K562 (cell line): ENCODE measurements at regions not wholly inside any gene's neighbourhood (a gene's known extent, or its start where the extent isn't known, plus 50 kb on each side); places are given as distances from the start of the nearest gene placed in this dataset.

Experiments used
- ATAC-seq: fragments of 200-7000 bp; cut with Tn5 transposase; 3 replicates; pipeline ENCODE4 v1.9.1; 2020; ENCODE audit warnings: moderate library complexity
- BruUV-seq: library from RNA; stranded (reverse); fragments of 400-500 nt; replicated peaks from 2 replicates; lab custom pipeline; 2021; lab: Mats Ljungman, UMichigan
- CTCF ChIA-PET: fragments of 300-600 bp; formaldehyde crosslinking; extraction: SDS; loops from one replicate; lab custom pipeline; 2021; ENCODE audit warnings: low intra/inter-chr PET ratio; lab: Yijun Ruan, JAX
- POLR2A ChIA-PET: fragments of 300-600, 350-650 bp; sonication (Branson Sonifier 250); formaldehyde crosslinking; extraction: SDS; loops from one replicate; lab custom pipeline; 2021; ENCODE audit warnings: antibody characterized with exemption, inconsistent platforms; lab: Yijun Ruan, JAX
- DNase-seq, 4 experiments: peaks; one replicate each; pipeline versions ENCODE4 v3.0.0 to v3.0.0-alpha.2; 2011 to 2018; ENCODE audit warnings: low spot score in 3 of 4, mixed read lengths in 3 of 4; ENCODE audit errors: extremely low read depth in 1 of 4
- FAIRE-seq: peaks from 2 replicates; lab custom pipeline; 2011; peaks lifted over from hg19 to GRCh38; lab: Jason Lieb, UNC
- H2AFZ ChIP-seq: 2 replicates; pipeline ENCODE4 v1.6.0; 2011; ENCODE audit warnings: low read depth, low read length, control low read depth, inconsistent platforms
- H3K27ac ChIP-seq: fragments of 200-600 bp; 3 replicates; pipeline ENCODE4 v1.8.0; 2011; ENCODE audit warnings: low read depth, mild to moderate bottlenecking, control low read depth, inconsistent platforms, low read length, moderate library complexity, mixed read lengths; ENCODE audit errors: extremely low read depth
- H3K27me3 ChIP-seq, 2 experiments: fragments of 300-600 bp in 1 of 2; 2 replicates in 1 of 2; 3 replicates in 1 of 2; pipeline versions ENCODE4 v1.6.0 to v1.8.0; 2011; ENCODE audit warnings: inconsistent platforms in 2 of 2, low read length in 2 of 2, mild to moderate bottlenecking in 1 of 2, mixed read lengths in 1 of 2, moderate library complexity in 1 of 2; ENCODE audit not compliant: control insufficient read depth in 2 of 2, insufficient read depth in 2 of 2
- H3K36me3 ChIP-seq: fragments of 300-600 bp; 3 replicates; pipeline ENCODE4 v1.8.0; 2011; ENCODE audit warnings: mild to moderate bottlenecking, low read length, inconsistent platforms; ENCODE audit not compliant: control insufficient read depth, insufficient read depth
- H3K4me1 ChIP-seq, 2 experiments: fragments of 200-600 bp in 1 of 2; replicated peaks in 1 of 2; 2 replicates in 1 of 2; 3 replicates in 1 of 2; pipeline versions ENCODE4 v1.5.1 to v1.8.0; 2011; ENCODE audit warnings: inconsistent platforms in 2 of 2, low read length in 2 of 2, mild to moderate bottlenecking in 1 of 2, mixed read lengths in 1 of 2, moderate library complexity in 1 of 2; ENCODE audit not compliant: control insufficient read depth in 2 of 2, insufficient read depth in 2 of 2
- H3K4me2 ChIP-seq: 2 replicates; pipeline ENCODE4 v1.6.1; 2011; ENCODE audit warnings: low read length, control low read depth, inconsistent platforms, mixed read lengths; ENCODE audit not compliant: insufficient read depth
- H3K4me3 ChIP-seq: fragments of 200-600 bp; sonication (generic), shearing (Covaris generic); 2 replicates; pipeline ENCODE4 v1.5.1; 2016; ENCODE audit warnings: control low read depth, inconsistent platforms
- H3K79me2 ChIP-seq: fragments of 200-600 bp; 3 replicates; pipeline ENCODE4 v1.8.0; 2011; ENCODE audit warnings: low read length, inconsistent platforms; ENCODE audit not compliant: control insufficient read depth, insufficient read depth
- H3K9ac ChIP-seq, 2 experiments: 2 replicates each; pipeline versions ENCODE4 v1.6.0 to v1.6.1; 2011; ENCODE audit warnings: low read depth in 2 of 2, low read length in 2 of 2, control low read depth in 1 of 2, inconsistent platforms in 1 of 2, mild to moderate bottlenecking in 1 of 2, mixed read lengths in 1 of 2; ENCODE audit not compliant: insufficient read depth in 1 of 2
- H3K9me1 ChIP-seq: one replicate; pipeline ENCODE4 v1.6.0; 2011; ENCODE audit warnings: inconsistent platforms, mild to moderate bottlenecking, low read length, moderate library complexity; ENCODE audit not compliant: control insufficient read depth, insufficient read depth
- H3K9me3 ChIP-seq: replicated peaks from 2 replicates; pipeline ENCODE4 v1.5.1; 2011; ENCODE audit warnings: low read depth, low read length, inconsistent platforms; ENCODE audit not compliant: control insufficient read depth, insufficient read depth
- H4K20me1 ChIP-seq: replicated peaks from 2 replicates; pipeline ENCODE4 v1.6.1; 2011; ENCODE audit warnings: low read length, inconsistent platforms, mixed read lengths; ENCODE audit not compliant: control insufficient read depth, insufficient read depth
- CBX1 ChIP-seq: sonication (generic); IDR thresholded peaks from 2 replicates; pipeline ENCODE4 v1.6.1; 2016; ENCODE audit warnings: antibody characterized with exemption, low read depth, mild to moderate bottlenecking
- CREB1 ChIP-seq, 2 experiments: sonication (generic) in 1 of 2; formaldehyde crosslinking in 1 of 2; IDR thresholded peaks; 2 replicates each; pipeline versions ENCODE4 v1.6.1 to v1.8.0; 2012 to 2022; ENCODE audit warnings: inconsistent platforms in 1 of 2, mild to moderate bottlenecking in 1 of 2, missing genetic modification reagents in 1 of 2, moderate library complexity in 1 of 2
- EHMT2 ChIP-seq: fragments of 450-650 bp; IDR thresholded peaks from 2 replicates; pipeline ENCODE4 v1.6.1; 2018; ENCODE audit warnings: antibody characterized with exemption
- GABPB2 ChIP-seq: fragments of 250-450 bp; sonication (Bioruptor Pico); conservative IDR thresholded peaks from 2 replicates; pipeline ENCODE4 v1.5.1; 2021; ENCODE audit warnings: mild to moderate bottlenecking
- MYBL2 ChIP-seq, 2 experiments: fragments of 450-650 bp in 1 of 2; sonication (generic) in 1 of 2; formaldehyde crosslinking in 1 of 2; IDR thresholded peaks; 2 replicates each; pipeline versions ENCODE4 v1.6.1 to v1.8.1; 2017 to 2022; ENCODE audit warnings: borderline replicate concordance in 1 of 2, inconsistent platforms in 1 of 2, low read depth in 1 of 2, mild to moderate bottlenecking in 1 of 2, missing genetic modification reagents in 1 of 2, moderate library complexity in 1 of 2
- NFE2 ChIP-seq: IDR thresholded peaks from 2 replicates; pipeline ENCODE4 v1.6.1; 2014; ENCODE audit warnings: antibody characterized with exemption, low read depth
- NONO ChIP-seq, 2 experiments: fragments of 200-400 bp in 1 of 2; fragments of 450-650 bp in 1 of 2; formaldehyde crosslinking in 1 of 2; IDR thresholded peaks; 2 replicates each; pipeline ENCODE4 v1.6.1; 2017; ENCODE audit warnings: low read depth in 2 of 2, mild to moderate bottlenecking in 2 of 2, moderate library complexity in 2 of 2, low read length in 1 of 2
- NR4A1 ChIP-seq, 2 experiments: fragments of 250-450 bp in 1 of 2; fragments of 450-650 bp in 1 of 2; sonication (Bioruptor Pico) in 1 of 2; IDR thresholded peaks; 2 replicates each; pipeline versions ENCODE4 v1.4.0 to v1.6.1; 2016 to 2020; ENCODE audit warnings: mild to moderate bottlenecking in 2 of 2, missing compliant biosample characterization in 1 of 2, missing genetic modification characterization in 1 of 2, moderate library complexity in 1 of 2
- POLR2AphosphoS2 ChIP-seq: IDR thresholded peaks from 2 replicates; pipeline ENCODE4 v1.6.1; 2012; ENCODE audit warnings: low read length, improper control_type of control experiment
- SOX6 ChIP-seq: fragments of 450-650 bp; IDR thresholded peaks from 2 replicates; pipeline ENCODE4 v1.6.1; 2014; ENCODE audit warnings: mild to moderate bottlenecking
- TAL1 ChIP-seq: fragments of 450-650 bp; IDR thresholded peaks from 2 replicates; pipeline ENCODE4 v1.6.1; 2016; ENCODE audit warnings: mild to moderate bottlenecking
- TBL1XR1 ChIP-seq, 2 experiments: IDR thresholded peaks; 2 replicates each; pipeline ENCODE4 v1.6.1; 2012; ENCODE audit warnings: improper control_type of control experiment in 2 of 2, low read length in 2 of 2, mild to moderate bottlenecking in 1 of 2
- ZNF217 ChIP-seq: sonication (generic); formaldehyde crosslinking; IDR thresholded peaks from 2 replicates; pipeline ENCODE4 v1.8.0; 2022; ENCODE audit warnings: mild to moderate bottlenecking, missing genetic modification reagents
- ZNF79 ChIP-seq: fragments of 250-450 bp; sonication (Bioruptor Pico); IDR thresholded peaks from 2 replicates; pipeline ENCODE4 v1.4.0; 2020; ENCODE audit warnings: low read depth, mild to moderate bottlenecking, moderate library complexity
- in situ Hi-C: fragments of 300-500 bp; cut with MboI; formaldehyde crosslinking; loops from 4 replicates; pipeline ENCODE4 v1.15.0; 2018; ENCODE audit warnings: inconsistent platforms, mixed read lengths
- intact Hi-C: fragments of 100-400 bp; cut with micrococcal nuclease; formaldehyde crosslinking; loops from 2 replicates; pipeline ENCODE4 v1.14.2; 2022
- TF ChIP-seq, protein P1 (sequence below): fragments of 450-650 bp; IDR thresholded peaks from 2 replicates; pipeline ENCODE4 v1.6.1; 2018; ENCODE audit warnings: mild to moderate bottlenecking, low read depth; ENCODE audit not compliant: partially characterized antibody
- TF ChIP-seq, protein P2 (sequence below): fragments of 250-450 bp; sonication (Bioruptor Pico); IDR thresholded peaks from 2 replicates; pipeline ENCODE4 v1.8.0; 2022; ENCODE audit warnings: inconsistent platforms, mild to moderate bottlenecking, moderate library complexity, borderline replicate concordance

DNA sequence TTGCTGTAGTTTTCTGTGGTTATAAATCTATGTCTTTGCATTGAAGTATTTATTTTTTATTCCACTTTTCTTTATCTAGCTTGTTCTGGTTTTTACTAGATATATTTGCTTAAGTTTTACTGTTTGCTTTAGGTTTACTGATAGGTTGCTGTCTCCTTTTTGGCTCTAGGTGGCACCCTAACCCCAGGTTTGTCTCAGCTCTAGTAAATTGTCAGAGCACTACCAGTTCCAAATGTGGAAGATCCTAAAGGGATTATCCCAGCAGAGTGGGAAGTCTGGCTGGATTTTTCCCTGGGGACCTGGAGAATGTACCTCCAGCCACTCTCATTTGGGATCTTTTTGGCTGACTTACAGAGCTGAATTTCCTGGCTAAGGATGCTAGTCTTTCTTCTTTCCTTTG, 106.1 kb downstream of the PBDC1 start:
- H3K4me2 ChIP-seq = no peak overlapping the region
- no peaks in the 10 kb centered on the region for H3K27me3 ChIP-seq
- no peaks in the 10 kb centered on the region for H4K20me1 ChIP-seq
- no peaks in the 10 kb centered on the region for H3K4me1 ChIP-seq
- no peaks in the 10 kb centered on the region for H3K9me1 ChIP-seq
- no peak overlapping the region for H3K4me3 ChIP-seq
- CTCF ChIA-PET = no interaction called here
- no peak overlapping the region for H2AFZ ChIP-seq
- no peaks in the 10 kb centered on the region for H3K79me2 ChIP-seq
- in situ Hi-C loops (no loop called here), intact Hi-C loops (loop anchor here (10.0 kb wide), 1 partner anchor 176 kb away; no protein-coding TSS in a partner anchor)
- H3K9me3 ChIP-seq = no peaks in the 10 kb centered on the region
- H3K9ac ChIP-seq = no peak overlapping the region
- POLR2A ChIA-PET = interaction anchor here (0.6 kb wide), 1 partner anchor 105 kb away, joined by 4 read pairs; no protein-coding TSS in a partner anchor
- H3K36me3 ChIP-seq = no peaks in the 10 kb centered on the region
- no TSS peak for BruUV-seq
- peak; percentile 86 for FAIRE-seq
- no peak overlapping the region for H3K27ac ChIP-seq
- ATAC-seq = peak; percentile 73
- peak; percentile 7 to 44 (median 11) for DNase-seq
- TF ChIP-seq, protein P1, sequence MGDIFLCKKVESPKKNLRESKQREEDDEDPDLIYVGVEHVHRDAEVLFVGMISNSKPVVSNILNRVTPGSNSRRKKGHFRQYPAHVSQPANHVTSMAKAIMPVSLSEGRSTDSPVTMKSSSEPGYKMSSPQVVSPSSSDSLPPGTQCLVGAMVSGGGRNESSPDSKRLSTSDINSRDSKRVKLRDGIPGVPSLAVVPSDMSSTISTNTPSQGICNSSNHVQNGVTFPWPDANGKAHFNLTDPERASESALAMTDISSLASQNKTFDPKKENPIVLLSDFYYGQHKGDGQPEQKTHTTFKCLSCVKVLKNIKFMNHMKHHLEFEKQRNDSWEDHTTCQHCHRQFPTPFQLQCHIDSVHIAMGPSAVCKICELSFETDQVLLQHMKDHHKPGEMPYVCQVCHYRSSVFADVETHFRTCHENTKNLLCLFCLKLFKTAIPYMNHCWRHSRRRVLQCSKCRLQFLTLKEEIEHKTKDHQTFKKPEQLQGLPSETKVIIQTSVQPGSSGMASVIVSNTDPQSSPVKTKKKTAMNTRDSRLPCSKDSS = no peak
- TF ChIP-seq CBX1 (no peak), NFE2 (no peak), SOX6 (no peak), CREB1 (IDR thresholded peaks at IDR 0.05) (no peak), CREB1 (CRISPR knock-in tag; IDR thresholded peaks at IDR 0.05) (no peak), EHMT2 (no peak), MYBL2 (IDR thresholded peaks at IDR 0.05; ENCODE audit: low read depth) (no peak), MYBL2 (CRISPR knock-in tag; IDR thresholded peaks at IDR 0.05; ENCODE audit: borderline replicate concordance) (no peak), NONO (IDR thresholded peaks at IDR 0.05; ENCODE audit: low read depth in 2 of 2, low read length in 1 of 2) (no peak), TBL1XR1 (IDR thresholded peaks at IDR 0.05; ENCODE audit: low read length in 2 of 2) (no peak), NR4A1 (CRISPR knock-in tag; IDR thresholded peaks at IDR 0.05) (no peak), NR4A1 (tag; IDR thresholded peaks at IDR 0.05) (no peak), ZNF217 (CRISPR knock-in tag) (no peak), ZNF79 (CRISPR knock-in tag) (no peak), TAL1 (no peak), POLR2AphosphoS2 (no peak), GABPB2 (no peak)
- TF ChIP-seq, protein P2, sequence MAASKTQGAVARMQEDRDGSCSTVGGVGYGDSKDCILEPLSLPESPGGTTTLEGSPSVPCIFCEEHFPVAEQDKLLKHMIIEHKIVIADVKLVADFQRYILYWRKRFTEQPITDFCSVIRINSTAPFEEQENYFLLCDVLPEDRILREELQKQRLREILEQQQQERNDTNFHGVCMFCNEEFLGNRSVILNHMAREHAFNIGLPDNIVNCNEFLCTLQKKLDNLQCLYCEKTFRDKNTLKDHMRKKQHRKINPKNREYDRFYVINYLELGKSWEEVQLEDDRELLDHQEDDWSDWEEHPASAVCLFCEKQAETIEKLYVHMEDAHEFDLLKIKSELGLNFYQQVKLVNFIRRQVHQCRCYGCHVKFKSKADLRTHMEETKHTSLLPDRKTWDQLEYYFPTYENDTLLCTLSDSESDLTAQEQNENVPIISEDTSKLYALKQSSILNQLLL (CRISPR knock-in tag) = no peak
